IPS-18c (cell line): ENCODE measurements at regions not wholly inside any gene's neighbourhood (a gene's known extent, or its start where the extent isn't known, plus 50 kb on each side); places are given as distances from the start of the nearest gene placed in this dataset.

ENCODE experiments used
- H3K4me3 ChIP-seq: 2 replicates; pipeline ENCODE4 v1.7.0; 2013; ENCODE audit warnings: low read depth, mild to moderate bottlenecking, low read length, moderate library complexity; ENCODE audit not compliant: insufficient read depth
- H3K9me3 ChIP-seq: one replicate; pipeline ENCODE4 v1.6.1; 2013; ENCODE audit warnings: mild to moderate bottlenecking, low read length, moderate library complexity; ENCODE audit not compliant: control insufficient read depth, insufficient read depth

- no peaks in the 10 kb centered on the region for H3K9me3 ChIP-seq
- no peak overlapping the region for H3K4me3 ChIP-seq
These were observed 121.3 kb upstream of the HABP2 start for GRCh38 chr10:113431398-113432160.

GRCh38 chr10:113433711-113434110 lies 119.1 kb upstream of the HABP2 start:
- Histone ChIP-seq H3K9me3 (no peaks in the 10 kb centered on the region), H3K4me3 (no peak overlapping the region)

- no peaks in the 10 kb centered on the region for H3K9me3 ChIP-seq
- no peak overlapping the region for H3K4me3 ChIP-seq
These were observed 118.5 kb upstream of the HABP2 start for GRCh38 chr10:113434315-113434714.

- no peaks in the 10 kb centered on the region for H3K9me3 ChIP-seq
These were observed 117.9 kb upstream of the HABP2 start for GRCh38 chr10:113434950-113435349.

GRCh38 chr10:113435881-113436280 lies 117.0 kb upstream of the HABP2 start:
- no peaks in the 10 kb centered on the region for H3K9me3 ChIP-seq
- H3K4me3 ChIP-seq, result no peak overlapping the region

More at GRCh38 chr10:113434950-113435349, 117.9 kb upstream of the HABP2 start:
- no peak overlapping the region for H3K4me3 ChIP-seq

GRCh38 chr10:113436851-113437250 lies 116.0 kb upstream of the HABP2 start:
- no peak overlapping the region for H3K4me3 ChIP-seq
- no peaks in the 10 kb centered on the region for H3K9me3 ChIP-seq

GRCh38 chr10:113438652-113439051 lies 114.2 kb upstream of the HABP2 start:
- no peak overlapping the region for H3K4me3 ChIP-seq
- H3K9me3 ChIP-seq, result no peaks in the 10 kb centered on the region

- no peaks in the 10 kb centered on the region for H3K9me3 ChIP-seq
- no peak overlapping the region for H3K4me3 ChIP-seq
These were observed 111.6 kb upstream of the HABP2 start for GRCh38 chr10:113441220-113441619.

GRCh38 chr10:113441686-113442270 lies 111.1 kb upstream of the HABP2 start:
- Histone ChIP-seq H3K4me3 (no peak overlapping the region), H3K9me3 (no peaks in the 10 kb centered on the region)

GRCh38 chr10:113442336-113442735 lies 110.5 kb upstream of the HABP2 start:
- H3K9me3 ChIP-seq, result no peaks in the 10 kb centered on the region
- H3K4me3 ChIP-seq, result no peak overlapping the region

GRCh38 chr10:113443141-113443925 lies 109.5 kb upstream of the HABP2 start:
- Histone ChIP-seq H3K9me3 (no peaks in the 10 kb centered on the region), H3K4me3 (no peak overlapping the region)

- Histone ChIP-seq H3K4me3 (no peak overlapping the region), H3K9me3 (no peaks in the 10 kb centered on the region)
These were observed 108.0 kb upstream of the HABP2 start for GRCh38 chr10:113444766-113445365.

- H3K4me3 ChIP-seq, result no peak overlapping the region
- no peaks in the 10 kb centered on the region for H3K9me3 ChIP-seq
These were observed 107.1 kb upstream of the HABP2 start for GRCh38 chr10:113445736-113446135.

GRCh38 chr10:113446739-113447138 lies 106.1 kb upstream of the HABP2 start:
- Histone ChIP-seq H3K4me3 (no peak overlapping the region), H3K9me3 (no peaks in the 10 kb centered on the region)

GRCh38 chr10:113447278-113447677 lies 105.6 kb upstream of the HABP2 start:
- Histone ChIP-seq H3K4me3 (no peak overlapping the region), H3K9me3 (no peaks in the 10 kb centered on the region)

GRCh38 chr10:113449006-113449695 lies 103.7 kb upstream of the HABP2 start:
- no peaks in the 10 kb centered on the region for H3K9me3 ChIP-seq

More at GRCh38 chr10:113449006-113449695, 103.7 kb upstream of the HABP2 start:
- H3K4me3 ChIP-seq, result no peak overlapping the region
